Mammary epithelial cell (primary cell): ENCODE measurements at regions not wholly inside any gene's neighbourhood (a gene's known extent, or its start where the extent isn't known, plus 50 kb on each side); places are given as distances from the start of the nearest gene placed in this dataset.

Experiments
- CTCF ChIP-seq, 2 donors: IDR thresholded peaks in 1 of 2; conservative IDR thresholded peaks in 1 of 2; 2 replicates each; pipeline ENCODE4 v1.5.1; 2011 to 2012; ENCODE audit warnings: inconsistent platforms in 2 of 2, low read length in 2 of 2, mild to moderate bottlenecking in 2 of 2, control low read depth in 1 of 2, low read depth in 1 of 2; ENCODE audit not compliant: insufficient read depth in 1 of 2; ENCODE audit errors: extremely low read depth in 1 of 2
- EZH2 ChIP-seq: IDR thresholded peaks from 2 replicates; pipeline ENCODE4 v1.6.1; 2012; ENCODE audit warnings: low read length, inconsistent platforms, borderline replicate concordance

- TF ChIP-seq CTCF (conservative IDR thresholded peaks at IDR 0.05 in 1 of 2, IDR thresholded peaks at IDR 0.05 in 1 of 2; ENCODE audit: extremely low read depth in 1 of 2, insufficient read depth in 1 of 2, low read depth in 1 of 2, low read length in 2 of 2) = no peak
- no peak for TF ChIP-seq EZH2
Observed at GRCh38 chr5:5039918-5040317, 100.2 kb upstream of the ADAMTS16 start.
